GM18951 (cell line): ENCODE measurements at regions not wholly inside any gene's neighbourhood (a gene's known extent, or its start where the extent isn't known, plus 50 kb on each side); places are given as distances from the start of the nearest gene placed in this dataset.

Experiments used
- POLR2A ChIP-seq: IDR thresholded peaks from 4 replicates; pipeline ENCODE4 v1.6.1; 2011; ENCODE audit warnings: mild to moderate bottlenecking; ENCODE audit not compliant: insufficient read length, insufficient read depth; ENCODE audit errors: extremely low read depth
- in situ Hi-C: fragments of 300-500 bp; cut with MboI; formaldehyde crosslinking; loops from one replicate; pipeline ENCODE4 v1.12.0; 2022; ENCODE audit warnings: low sequenced_read_pairs, mixed read lengths, inconsistent platforms; ENCODE audit not compliant: unreplicated experiment

DNA sequence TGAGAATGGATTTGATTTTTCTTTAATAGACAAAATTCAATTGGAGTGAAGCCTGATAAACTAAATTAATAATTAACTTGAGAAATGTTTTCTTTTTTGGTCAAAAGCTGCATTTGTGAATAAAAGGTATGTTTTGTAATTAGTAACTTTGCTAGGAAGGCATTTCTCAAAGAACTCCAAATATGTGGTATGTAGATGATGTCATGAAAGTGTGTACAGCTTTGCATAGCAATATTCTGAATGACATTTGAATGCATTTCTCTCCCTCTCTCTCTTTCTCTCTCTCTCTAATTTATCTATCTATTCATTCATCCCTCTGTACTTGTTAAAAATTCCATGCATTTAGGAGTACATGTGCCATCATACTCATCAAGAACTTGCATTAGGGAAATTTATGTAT, 109.1 kb upstream of the ADAMTS5 start:
- in situ Hi-C loops = no loop called here
- TF ChIP-seq POLR2A = no peak

DNA sequence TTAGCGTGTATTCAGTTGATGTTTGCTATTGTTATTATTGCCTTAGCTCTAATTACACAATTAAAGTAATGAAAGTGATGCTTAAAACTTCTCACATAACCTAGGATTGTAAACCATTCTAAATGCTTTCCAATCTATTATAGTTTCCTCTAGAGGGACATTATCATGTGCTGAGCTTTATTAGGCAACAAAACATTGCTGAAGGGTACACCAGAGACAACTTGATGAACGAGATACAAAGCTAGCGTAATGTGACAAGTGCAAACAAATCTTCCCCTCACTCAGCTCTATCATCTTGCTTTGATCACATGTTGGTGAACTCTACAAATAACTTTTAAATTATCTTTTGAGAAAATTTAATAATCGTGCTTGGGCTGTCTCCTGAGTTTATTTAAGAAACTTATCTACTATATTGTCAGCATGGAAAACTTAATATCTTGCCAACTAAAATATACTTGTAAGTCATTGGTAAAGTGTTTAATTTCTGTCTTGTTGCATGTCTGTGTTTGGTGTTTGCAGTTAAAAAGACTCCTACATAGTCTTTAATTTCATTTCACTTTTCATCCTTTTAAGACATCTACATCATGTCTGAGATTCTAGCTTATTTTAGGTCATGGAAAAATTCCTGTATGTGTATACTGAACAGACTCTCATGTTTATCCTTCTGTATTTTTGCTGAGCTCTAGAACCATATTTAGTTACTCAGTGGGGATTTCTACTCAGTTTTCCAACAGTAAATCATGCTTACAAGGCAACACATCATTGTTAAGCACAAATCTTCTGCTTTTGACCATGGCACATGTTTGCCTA, 104.2 kb upstream of the ADAMTS5 start:
- no peak for TF ChIP-seq POLR2A
- in situ Hi-C loops = no loop called here

DNA sequence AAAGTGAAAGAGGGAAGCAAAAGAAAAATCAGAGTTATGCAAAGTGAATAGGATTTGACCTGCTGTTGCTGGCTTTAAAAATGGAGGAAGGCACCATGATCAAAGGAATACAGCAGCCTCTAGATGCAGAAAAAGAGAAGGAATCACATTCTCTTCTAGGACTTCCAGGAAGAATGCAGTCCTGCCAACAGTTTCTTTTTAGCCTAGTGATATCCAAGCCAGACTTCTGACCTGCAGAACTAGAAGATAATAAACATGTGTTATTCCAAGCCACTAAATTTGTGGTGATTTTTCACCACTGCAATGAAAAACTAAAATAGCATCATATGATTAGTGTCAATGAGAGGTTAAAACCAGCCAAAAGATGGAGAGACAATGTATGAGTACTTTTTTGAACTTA, 101.9 kb upstream of the ADAMTS5 start:
- in situ Hi-C loops = no loop called here
- no peak for TF ChIP-seq POLR2A

DNA sequence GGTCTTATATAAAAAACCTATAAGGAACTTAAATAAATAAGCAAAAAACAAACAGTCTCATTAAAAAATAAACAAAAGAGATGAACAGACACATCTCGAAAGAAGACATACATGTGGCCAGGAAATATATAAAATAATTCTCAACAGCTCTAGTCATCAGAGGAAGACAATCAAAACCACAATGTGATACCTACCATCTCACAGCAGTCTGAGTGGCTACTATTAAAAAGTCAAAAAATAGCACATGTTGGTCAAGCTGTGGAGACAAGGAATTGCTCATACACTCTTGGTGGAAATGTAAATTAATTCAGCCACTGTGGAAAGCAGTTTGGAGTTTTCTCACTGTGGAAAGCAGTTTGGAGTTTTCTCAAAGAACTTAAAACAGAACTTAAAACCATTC, 100.3 kb upstream of the ADAMTS5 start:
- no peak for TF ChIP-seq POLR2A
- in situ Hi-C loops = no loop called here

DNA sequence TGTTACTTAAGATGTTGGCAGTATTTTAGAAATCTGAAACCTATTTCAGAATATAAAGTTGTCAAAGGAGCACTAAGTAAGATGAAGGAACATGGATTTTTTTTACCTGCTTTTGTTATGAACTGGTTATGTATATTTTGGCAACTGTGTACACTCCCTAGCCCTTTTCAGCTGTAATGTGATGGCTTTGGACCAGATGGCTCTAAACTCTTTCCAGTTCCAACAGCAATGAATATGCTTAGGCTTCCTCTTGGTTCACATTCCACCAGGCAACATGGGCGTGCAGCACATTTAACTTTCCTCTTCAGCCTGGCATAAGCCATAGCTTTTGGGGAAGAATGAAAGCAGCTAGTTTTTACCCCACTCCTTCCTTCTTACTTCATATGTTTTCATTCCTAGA, 95.6 kb upstream of the ADAMTS5 start:
- no peak for TF ChIP-seq POLR2A
- in situ Hi-C loops = no loop called here

DNA sequence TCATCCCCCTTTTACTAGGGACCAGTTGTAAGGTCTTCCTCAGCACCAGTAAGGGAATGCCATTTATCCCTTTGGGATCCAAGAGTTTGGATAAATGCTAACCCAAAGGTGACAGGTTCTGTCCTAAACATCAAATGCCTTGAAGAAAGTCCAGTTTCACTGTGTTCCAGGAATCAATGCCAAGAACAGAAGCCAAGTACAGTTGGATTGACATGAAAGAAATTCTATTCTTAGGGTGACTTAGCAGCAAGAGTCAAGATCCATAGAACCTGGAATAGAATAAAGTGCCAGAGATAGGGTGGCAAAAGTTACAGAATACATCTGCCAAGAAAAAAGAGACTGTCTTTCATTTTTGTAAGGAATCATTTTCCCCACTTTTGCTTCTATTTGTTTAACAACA, 94.9 kb upstream of the ADAMTS5 start:
- no peak for TF ChIP-seq POLR2A
- in situ Hi-C loops = no loop called here

DNA sequence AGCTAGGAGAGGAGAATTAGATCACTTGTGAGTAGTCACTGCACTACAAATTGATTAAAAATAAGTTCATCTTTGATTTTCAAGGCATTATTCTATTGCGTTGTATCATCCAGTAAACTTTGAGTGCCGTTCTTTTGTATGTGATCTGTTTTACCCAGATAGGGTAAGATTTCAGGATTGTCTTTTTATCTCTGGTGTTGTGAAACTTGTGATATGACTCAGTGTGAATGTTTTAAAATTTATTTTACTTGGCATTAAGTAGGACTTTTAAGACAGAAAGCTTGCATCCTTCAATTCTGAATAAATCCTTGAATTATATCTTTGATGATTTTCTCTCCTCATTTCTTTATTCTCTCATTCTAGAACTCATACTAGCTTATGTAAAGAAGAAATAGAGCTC, 93.3 kb upstream of the ADAMTS5 start:
- TF ChIP-seq POLR2A = no peak
- in situ Hi-C loops = no loop called here

DNA sequence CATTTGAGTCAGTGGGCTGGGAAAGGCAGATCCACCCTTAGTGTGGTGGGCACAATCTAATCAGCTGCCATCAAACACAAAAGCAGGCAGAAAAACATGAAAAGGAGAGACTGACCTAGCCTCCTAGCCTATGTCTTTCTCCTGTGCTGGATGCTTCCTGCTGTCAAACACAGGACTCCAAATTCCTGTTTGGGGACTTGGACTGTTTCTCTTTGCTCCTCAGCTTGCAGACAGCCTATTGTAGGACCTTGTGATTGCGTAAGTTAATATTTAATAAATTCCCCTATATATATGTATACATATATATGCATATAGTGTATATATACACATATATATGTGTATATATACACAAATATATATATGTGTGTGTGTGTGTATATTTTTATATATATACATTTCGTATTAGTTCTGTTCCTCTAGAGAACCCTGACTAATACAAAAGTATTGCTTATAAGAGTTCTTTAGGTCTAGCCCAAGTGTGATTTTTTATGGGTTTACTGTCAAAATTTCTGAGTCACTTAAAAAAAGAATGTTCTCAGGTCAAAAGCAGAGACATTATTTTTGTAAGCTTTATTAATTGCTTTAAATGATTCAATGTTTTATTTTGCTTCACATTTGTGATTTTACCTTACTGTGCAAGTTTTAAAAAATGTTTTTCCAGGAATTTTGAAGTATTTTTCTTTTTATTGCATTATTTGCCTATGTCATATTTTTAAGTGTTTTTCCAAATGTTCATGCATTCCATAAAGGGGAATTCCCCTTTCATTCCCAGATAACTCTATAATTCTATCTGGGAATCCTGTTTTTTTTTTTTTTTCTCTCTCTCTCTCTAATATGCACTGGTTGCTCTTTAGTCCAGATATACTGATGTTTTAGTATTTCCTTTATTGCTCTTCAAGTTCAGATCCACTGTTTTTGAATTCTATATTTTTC, 92.1 kb upstream of the ADAMTS5 start:
- in situ Hi-C loops = no loop called here
- TF ChIP-seq POLR2A = no peak

DNA sequence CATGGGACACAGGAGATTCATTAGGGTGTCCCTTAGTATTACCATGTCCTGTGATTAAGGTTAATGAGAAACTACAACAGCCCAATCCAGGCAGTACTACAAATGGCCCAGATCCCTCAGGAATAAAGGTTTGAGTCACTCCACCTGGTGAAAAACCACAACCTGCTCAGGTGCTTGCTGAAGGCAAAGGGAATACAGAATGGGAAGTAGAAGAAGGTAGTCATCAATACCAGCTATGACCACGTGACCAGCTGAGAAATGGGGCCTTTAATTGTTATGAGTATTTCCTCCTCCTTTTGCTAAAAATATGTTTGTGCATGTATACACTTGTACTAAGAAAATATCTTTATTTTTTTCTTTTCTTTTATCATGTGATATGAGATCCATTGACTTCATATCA, 91.1 kb upstream of the ADAMTS5 start:
- in situ Hi-C loops = no loop called here
- TF ChIP-seq POLR2A = no peak

DNA sequence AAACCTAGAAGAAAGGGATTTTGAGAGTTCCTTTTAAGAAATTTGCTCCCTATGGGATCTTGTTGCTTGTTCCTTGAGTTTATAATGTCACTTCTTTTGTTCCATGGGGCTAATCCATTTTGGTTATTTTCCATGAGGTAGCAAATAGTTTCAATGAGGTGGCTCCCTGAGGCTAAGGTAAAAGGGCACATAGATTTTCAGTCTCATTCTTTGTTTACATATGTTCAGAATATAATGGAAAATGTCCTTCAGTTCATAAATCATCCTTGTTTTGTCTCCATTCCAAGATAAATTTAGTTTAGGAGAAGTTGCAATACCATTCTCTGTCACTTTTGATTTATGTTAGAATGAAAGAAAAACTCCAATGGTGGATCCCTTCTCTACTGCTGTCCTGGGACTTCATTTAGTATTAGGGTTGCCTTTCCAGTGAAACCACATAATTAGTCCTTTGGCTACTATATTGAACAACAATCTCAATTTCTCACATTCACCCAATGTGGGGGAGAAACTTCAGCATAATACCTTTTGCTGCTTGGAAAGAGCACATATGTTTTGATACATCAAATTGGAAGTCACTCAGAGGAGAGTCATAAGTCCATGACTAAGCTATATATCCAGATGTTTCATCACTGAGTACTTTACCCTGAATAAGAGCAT, 80.9 kb upstream of the ADAMTS5 start:
- in situ Hi-C loops = no loop called here
- TF ChIP-seq POLR2A = no peak

DNA sequence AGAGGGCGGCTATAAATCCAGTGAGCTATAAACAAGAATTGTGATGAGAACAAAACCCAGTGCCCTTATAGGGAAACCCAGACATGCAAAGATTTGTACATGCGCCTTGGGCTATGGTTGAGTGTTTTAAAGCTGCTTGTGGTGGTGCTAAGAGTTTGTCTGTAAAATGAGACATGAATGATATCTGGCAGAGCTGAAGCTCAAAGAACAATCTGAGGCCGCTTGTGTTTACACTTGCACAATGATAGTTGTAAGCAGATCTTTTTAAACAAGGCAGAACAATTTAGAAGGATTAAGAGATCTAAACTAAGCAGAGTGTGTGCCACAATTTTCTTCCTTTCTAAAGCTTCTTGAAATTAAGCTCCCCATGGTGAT, 80.4 kb upstream of the ADAMTS5 start:
- no peak for TF ChIP-seq POLR2A
- in situ Hi-C loops = no loop called here

DNA sequence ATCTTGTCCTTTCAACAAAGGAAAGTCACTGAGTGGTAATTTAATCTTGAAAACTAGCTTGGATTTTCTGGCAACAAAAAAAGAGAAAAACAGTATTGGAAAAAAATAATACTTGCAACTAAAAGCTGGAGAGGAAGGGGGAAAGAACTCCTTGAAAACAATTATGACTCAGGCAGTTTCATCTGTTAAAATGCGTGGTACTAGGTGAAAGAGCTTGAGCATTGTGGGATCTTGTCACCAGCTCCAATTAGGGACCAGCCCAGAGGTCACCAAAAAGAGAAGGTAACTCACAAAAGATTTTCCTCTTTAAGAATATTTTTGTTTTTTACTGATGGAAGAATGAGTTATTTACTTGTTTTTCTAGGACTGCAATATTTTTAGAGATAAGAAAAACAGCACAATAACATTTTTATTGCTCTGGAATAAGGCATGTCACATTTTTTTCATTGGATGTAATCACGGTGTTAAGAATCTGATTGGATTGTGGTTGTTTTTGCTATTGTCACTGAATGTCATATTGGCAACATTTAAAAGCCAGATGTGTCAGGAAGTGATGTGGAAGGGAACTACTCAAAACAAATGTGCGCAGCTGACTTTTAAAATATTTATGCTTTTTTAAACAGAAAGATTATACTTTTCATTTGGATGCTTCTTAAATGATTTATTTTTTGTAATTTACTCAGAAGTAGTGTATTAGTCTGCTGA, 78.5 kb upstream of the ADAMTS5 start:
- no peak for TF ChIP-seq POLR2A
- in situ Hi-C loops = no loop called here

DNA sequence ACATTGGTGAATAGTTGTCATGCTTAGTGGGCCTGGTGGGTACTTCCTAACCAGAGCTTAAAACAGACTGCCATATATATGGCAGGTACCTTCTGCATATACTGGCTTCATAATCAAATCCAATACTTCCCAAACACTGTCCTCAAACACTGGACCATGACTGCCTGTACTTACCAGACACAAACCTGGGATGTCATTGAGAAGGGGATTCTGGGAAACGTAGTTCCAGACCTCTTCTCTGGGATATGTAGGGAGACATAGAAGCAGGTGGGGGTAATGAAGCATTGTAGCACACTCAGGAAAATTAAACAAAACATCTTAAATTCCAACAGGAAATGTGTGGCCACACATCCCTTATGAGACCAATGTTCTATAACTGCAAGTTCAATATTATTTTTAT, 76.5 kb upstream of the ADAMTS5 start:
- TF ChIP-seq POLR2A = no peak
- in situ Hi-C loops = no loop called here

DNA sequence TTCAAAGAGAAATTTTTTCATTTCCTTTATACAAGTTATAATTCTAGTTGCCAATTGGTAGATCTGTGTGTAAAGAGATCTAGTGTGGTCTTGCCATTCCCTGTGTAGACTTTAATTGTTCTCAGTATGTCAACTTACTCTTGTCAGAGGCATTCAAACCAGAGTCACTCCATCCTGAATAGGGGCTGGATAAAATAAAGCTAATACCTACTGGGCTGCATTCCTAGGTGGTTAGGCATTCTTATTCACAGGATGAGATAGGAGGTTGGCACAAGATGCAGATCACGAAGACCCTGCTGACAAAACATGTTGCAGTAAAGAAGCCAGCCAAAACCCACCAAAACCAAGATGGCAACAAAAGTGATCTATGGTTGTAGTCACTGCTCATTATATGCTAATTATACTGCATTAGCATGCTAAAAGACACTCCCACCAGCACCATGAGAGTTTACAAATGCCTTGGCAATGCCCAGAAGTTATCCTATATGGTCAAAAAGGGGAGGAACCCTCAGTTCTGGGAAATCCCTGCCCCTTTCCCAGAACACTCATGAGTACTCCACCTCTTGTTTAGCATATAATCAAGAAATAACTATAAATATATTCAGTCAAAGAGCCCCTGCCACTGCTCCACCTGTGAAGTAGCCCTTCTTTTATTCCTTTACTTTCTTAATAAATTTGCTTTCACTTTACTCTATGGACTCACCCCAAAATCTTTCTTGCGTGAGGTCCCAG, 74.0 kb upstream of the ADAMTS5 start:
- no peak for TF ChIP-seq POLR2A
- in situ Hi-C loops = no loop called here
